Muscle of leg (tissue), 3 donors: ENCODE measurements at regions not wholly inside any gene's neighbourhood (a gene's known extent, or its start where the extent isn't known, plus 50 kb on each side); places are given as distances from the start of the nearest gene placed in this dataset.
"Not testable (repeated sequence)": the region's sequence is repeated elsewhere in the genome, so short reads cannot be mapped to it uniquely, and the experiment has no call there.

Experiments
- DNase-seq: peaks from one replicate; pipeline ENCODE4 v3.0.0; 2013
- H3K27ac ChIP-seq: one replicate; pipeline ENCODE4 v1.5.1; 2013; ENCODE audit warnings: mild to moderate bottlenecking, low read length, control low read depth
- H3K27me3 ChIP-seq: one replicate; pipeline ENCODE4 v1.6.1; 2013; ENCODE audit warnings: low read length; ENCODE audit not compliant: control insufficient read depth, insufficient read depth
- H3K36me3 ChIP-seq: one replicate; pipeline ENCODE4 v1.6.1; 2013; ENCODE audit warnings: low read length; ENCODE audit not compliant: control insufficient read depth, insufficient read depth
- H3K4me1 ChIP-seq: one replicate; pipeline ENCODE4 v1.6.1; 2013; ENCODE audit warnings: low read length; ENCODE audit not compliant: control insufficient read depth, insufficient read depth
- H3K4me3 ChIP-seq: one replicate; pipeline ENCODE4 v1.5.1; 2013; ENCODE audit warnings: low read length, control low read depth
- H3K9me3 ChIP-seq: replicated peaks from 2 replicates; pipeline ENCODE4 v1.6.1; 2013; ENCODE audit warnings: low read depth, low read length; ENCODE audit not compliant: control insufficient read depth
- WGBS: methylation state at CpG from one replicate; pipeline ENCODE4 v1.1.5; 2013; ENCODE audit warnings: missing lambda C conversion rate; ENCODE audit not compliant: insufficient coverage; 5-methylcytosine and 5-hydroxymethylcytosine counted together

DNA sequence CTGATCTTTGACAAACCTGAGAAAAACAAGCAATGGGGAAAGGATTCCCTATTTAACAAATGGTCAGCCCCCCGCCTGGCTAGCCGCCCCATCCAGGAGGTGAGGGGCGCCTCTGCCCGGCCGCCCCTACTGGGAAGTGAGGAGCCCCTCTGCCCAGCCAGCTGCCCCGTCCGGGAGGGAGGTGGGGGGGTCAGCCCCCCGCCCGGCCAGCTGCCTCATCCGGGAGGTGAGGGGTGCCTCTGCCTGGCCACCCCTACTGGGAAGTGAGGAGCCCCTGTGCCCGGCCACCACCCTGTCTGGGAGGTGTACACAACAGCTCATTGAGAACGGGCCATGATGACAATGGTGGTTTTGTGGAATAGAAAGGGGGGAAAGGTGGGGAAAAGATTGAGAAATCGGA is 717.1 kb downstream of the COL12A1 start:
- H3K27me3 ChIP-seq, H3K4me3 ChIP-seq, H3K27ac ChIP-seq, H3K9me3 ChIP-seq, H3K36me3 ChIP-seq, DNase-seq, H3K4me1 ChIP-seq: not testable (repeated sequence)
- WGBS, result no CpG with 5 or more reads among the region's 13 CpGs

DNA sequence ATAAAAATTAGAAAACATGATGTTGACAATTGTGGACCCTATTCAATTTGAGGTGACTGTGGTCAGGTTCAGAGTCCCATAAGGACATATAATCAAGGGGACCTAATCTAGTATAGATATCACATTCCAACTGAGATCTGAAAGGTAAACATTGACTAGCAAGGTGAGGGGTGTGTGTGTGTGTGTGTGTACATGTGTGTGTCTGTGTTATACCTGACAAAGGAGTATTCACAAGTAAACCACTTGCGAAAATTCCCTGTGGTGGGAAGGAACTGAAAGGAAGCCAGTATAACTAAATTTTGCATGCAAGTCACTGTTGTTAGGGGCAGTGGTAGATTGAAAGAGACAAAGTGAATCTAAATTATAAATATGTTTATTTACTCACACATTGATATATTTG is 723.7 kb downstream of the COL12A1 start:
- no CpG with 5 or more reads among the region's 1 CpG for WGBS

GRCh38 chr6:74480561-74480960 is 725.3 kb downstream of the COL12A1 start:
- no peaks in the 10 kb centered on the region for H3K9me3 ChIP-seq
- no peak overlapping the region for H3K4me3 ChIP-seq
- WGBS, result no CpG with 5 or more reads among the region's 2 CpGs
- no peaks in the 10 kb centered on the region for H3K4me1 ChIP-seq
- DNase-seq, result no peak
- no peaks in the 10 kb centered on the region for H3K27me3 ChIP-seq
- no peak overlapping the region for H3K27ac ChIP-seq
- H3K36me3 ChIP-seq, result no peaks in the 10 kb centered on the region

More for the DNA sequence above, 723.7 kb downstream of the COL12A1 start:
- Histone ChIP-seq H3K27ac (no peak overlapping the region), H3K36me3 (no peaks in the 10 kb centered on the region), H3K27me3 (no peaks in the 10 kb centered on the region), H3K4me1 (no peaks in the 10 kb centered on the region), H3K4me3 (no peak overlapping the region), H3K9me3 (no peaks in the 10 kb centered on the region)
- no peak for DNase-seq

DNA sequence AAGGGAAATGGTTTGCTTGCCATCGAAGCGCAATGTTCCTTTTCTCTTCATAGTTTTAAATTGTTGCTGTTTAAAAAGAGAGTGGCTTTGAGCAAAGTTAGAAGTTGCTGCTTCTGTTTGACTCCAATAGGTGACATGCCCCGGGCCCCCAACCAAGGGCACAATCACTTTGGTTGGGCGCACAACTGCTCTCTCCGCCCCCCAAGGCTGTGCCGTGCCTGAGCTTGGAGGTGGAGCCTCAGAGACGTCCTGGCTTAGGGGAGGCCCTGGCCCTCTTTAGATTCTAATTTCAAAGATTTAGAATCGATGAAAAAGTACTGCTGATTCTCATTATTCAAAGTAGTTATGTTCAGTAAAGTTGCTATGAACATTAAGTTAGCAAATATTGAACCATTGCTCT is 725.9 kb downstream of the COL12A1 start:
- H3K9me3 ChIP-seq, result no peaks in the 10 kb centered on the region
- DNase-seq, result no peak
- WGBS, result 93% methylated on average over 3 of the region's 8 CpGs
- no peak overlapping the region for H3K27ac ChIP-seq
- no peaks in the 10 kb centered on the region for H3K36me3 ChIP-seq
- H3K4me3 ChIP-seq, result no peak overlapping the region
- H3K27me3 ChIP-seq, result no peaks in the 10 kb centered on the region
- H3K4me1 ChIP-seq, result no peaks in the 10 kb centered on the region

- Histone ChIP-seq H3K9me3 (peaks cover 2% of the 10 kb centered on the region), H3K27ac (no peak overlapping the region), H3K27me3 (no peaks in the 10 kb centered on the region), H3K36me3 (no peaks in the 10 kb centered on the region), H3K4me1 (no peaks in the 10 kb centered on the region), H3K4me3 (no peak overlapping the region)
- WGBS, result no CpG with 5 or more reads among the region's 4 CpGs
- no peak for DNase-seq
Measured at GRCh38 chr6:74479420-74479819, 726.4 kb downstream of the COL12A1 start.

DNA sequence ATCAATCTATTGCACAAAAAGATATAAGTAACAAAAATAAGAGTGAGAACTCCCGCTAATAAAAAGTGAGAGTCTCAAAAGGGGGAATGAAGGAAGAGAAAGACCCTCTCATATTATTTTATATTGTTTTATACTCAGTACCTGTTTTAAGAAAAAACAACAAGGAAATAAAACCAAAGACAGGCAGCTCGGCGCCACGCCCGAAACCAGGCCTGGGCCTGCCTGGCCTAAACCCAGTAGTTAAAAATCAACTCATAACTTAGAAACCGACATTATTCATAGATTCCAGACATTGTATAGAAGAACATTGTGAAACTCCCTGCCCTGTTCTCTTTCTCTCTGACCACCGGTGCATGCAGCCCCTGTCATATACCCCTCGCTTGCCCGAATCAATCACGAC is 731.8 kb downstream of the COL12A1 start:
- WGBS, result 92% methylated on average over 3 of the region's 10 CpGs
- not testable (repeated sequence) for DNase-seq

DNA sequence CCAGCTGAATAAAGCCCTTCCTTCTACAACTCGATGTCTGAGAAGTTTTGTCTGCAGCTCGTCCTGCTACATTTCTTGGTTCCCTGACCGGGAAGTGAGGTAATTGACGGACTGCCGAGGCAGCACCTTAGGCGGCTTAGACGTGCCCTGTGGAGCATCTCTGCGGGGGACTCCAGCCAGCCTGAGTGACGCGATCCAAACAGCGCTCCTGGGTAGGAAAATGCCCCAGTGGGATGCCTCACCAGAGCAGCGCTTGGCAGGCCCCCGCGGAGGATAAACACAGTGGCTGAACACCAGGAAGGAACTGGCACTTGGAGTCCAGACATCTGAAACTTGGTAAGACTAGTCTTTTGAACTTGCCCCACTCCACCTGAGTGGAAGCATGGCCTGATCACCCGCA is 737.3 kb downstream of the COL12A1 start:
- DNase-seq, H3K9me3 ChIP-seq, H3K36me3 ChIP-seq, H3K27ac ChIP-seq, H3K4me1 ChIP-seq, H3K4me3 ChIP-seq, H3K27me3 ChIP-seq: not testable (repeated sequence)
- WGBS, result 96% methylated on average over 15 of the region's 15 CpGs

More for the DNA sequence above, 731.8 kb downstream of the COL12A1 start:
- H3K27ac ChIP-seq, H3K27me3 ChIP-seq, H3K9me3 ChIP-seq, H3K4me3 ChIP-seq, H3K4me1 ChIP-seq, H3K36me3 ChIP-seq: not testable (repeated sequence)

DNA sequence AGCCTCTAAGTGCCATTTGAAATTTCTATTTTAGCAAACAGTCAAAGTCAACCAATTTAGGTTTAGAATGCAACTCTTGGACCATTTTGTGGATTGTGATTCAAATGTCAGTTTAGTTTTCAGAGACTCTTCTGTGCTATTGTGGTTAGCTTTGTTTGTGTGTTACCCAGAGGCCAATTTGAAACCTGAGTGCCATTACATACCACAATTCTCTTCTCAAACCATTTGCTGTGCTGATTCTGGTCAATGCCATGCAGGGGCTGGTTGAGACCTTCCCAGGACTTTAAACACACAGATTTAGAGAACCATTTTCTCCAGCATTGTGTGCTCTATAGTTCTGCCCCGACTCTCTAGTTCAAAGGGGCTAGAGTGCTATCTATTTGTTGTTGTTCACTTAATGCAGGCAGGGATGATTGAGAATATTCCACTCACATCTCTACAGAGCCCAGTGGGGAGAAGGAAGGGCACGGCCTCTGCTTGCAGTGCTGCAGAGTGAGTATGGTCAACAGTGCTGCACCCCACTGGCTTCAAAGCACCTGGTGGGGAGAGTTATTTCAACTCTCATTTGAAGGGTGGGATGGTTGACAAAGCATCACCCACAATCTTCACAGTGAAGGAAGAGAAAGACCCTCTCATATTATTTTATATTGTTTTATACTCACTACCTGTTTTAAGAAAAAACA is 738.2 kb downstream of the COL12A1 start:
- no peaks in the 10 kb centered on the region for H3K9me3 ChIP-seq
- DNase-seq, result no peak
- H3K4me1 ChIP-seq, result no peaks in the 10 kb centered on the region
- WGBS, result no CpG with 5 or more reads among the region's 2 CpGs
- no peak overlapping the region for H3K27ac ChIP-seq
- no peaks in the 10 kb centered on the region for H3K27me3 ChIP-seq
- no peaks in the 10 kb centered on the region for H3K36me3 ChIP-seq
- no peak overlapping the region for H3K4me3 ChIP-seq

GRCh38 chr6:74466572-74466971 is 739.3 kb downstream of the COL12A1 start:
- Histone ChIP-seq H3K4me3 (no peak overlapping the region), H3K27ac (no peak overlapping the region), H3K4me1 (no peaks in the 10 kb centered on the region), H3K36me3 (no peaks in the 10 kb centered on the region), H3K9me3 (no peaks in the 10 kb centered on the region), H3K27me3 (no peaks in the 10 kb centered on the region)
- WGBS, result 87% methylated on average over 2 of the region's 2 CpGs
- no peak for DNase-seq

DNA sequence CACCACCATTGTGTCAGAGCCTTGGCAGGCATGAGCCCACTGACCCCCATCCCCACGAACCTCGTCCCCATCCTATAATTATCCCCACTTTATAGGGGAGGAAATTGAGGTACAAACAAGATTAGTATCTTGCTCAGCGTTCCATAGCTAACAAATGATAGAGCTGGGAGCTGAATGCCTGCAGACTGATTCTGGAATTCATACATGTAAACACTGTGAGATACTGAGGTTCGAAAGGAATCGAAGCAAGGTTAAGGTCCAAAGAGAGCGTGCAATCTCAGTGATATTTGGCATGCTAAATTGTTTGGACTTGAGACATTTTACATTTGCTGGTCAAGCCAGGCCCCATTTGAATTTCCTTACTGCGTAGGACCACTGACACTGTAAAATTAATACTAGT is 746.6 kb downstream of the COL12A1 start:
- no peak for DNase-seq
- WGBS, result 95% methylated on average over 3 of the region's 7 CpGs
- no peak overlapping the region for H3K4me3 ChIP-seq

GRCh38 chr6:74458536-74458935 is 747.3 kb downstream of the COL12A1 start:
- Histone ChIP-seq H3K27ac (no peak overlapping the region), H3K4me1 (no peaks in the 10 kb centered on the region), H3K36me3 (no peaks in the 10 kb centered on the region), H3K4me3 (no peak overlapping the region), H3K9me3 (no peaks in the 10 kb centered on the region), H3K27me3 (no peaks in the 10 kb centered on the region)
- no peak for DNase-seq
- WGBS, result no CpG with 5 or more reads among the region's 1 CpG

More for the DNA sequence above, 746.6 kb downstream of the COL12A1 start:
- H3K27ac ChIP-seq, result no peak overlapping the region
- no peaks in the 10 kb centered on the region for H3K9me3 ChIP-seq
- no peaks in the 10 kb centered on the region for H3K36me3 ChIP-seq
- H3K27me3 ChIP-seq, result no peaks in the 10 kb centered on the region
- no peaks in the 10 kb centered on the region for H3K4me1 ChIP-seq
